Naive B cell (primary cell): ENCODE measurements at regions not wholly inside any gene's neighbourhood (a gene's known extent, or its start where the extent isn't known, plus 50 kb on each side); places are given as distances from the start of the nearest gene placed in this dataset.

Source experiments
- ATAC-seq, 2 donors: fragments of 150-1000 bp; cut with Tn5 transposase; 2 replicates each; pipeline ENCODE4 v1.10.0; 2021; ENCODE audit warnings: low read depth in 2 of 2, mild to moderate bottlenecking in 2 of 2, moderate library complexity in 2 of 2
- DNase-seq: peaks from one replicate; pipeline ENCODE4 v3.0.0; 2022
- H3K27ac Mint-ChIP-seq, 6 donors: one replicate each; pipeline ENCODE4 v1.8.0; 2020 to 2022; ENCODE audit warnings: mild to moderate bottlenecking in 6 of 6, mixed read lengths in 6 of 6, moderate library complexity in 5 of 6, inconsistent platforms in 2 of 6
- H3K27me3 Mint-ChIP-seq, 3 donors: one replicate each; pipeline ENCODE4 v1.8.0; 2021 to 2022; ENCODE audit warnings: mixed read lengths in 3 of 3, mild to moderate bottlenecking in 1 of 3
- H3K36me3 Mint-ChIP-seq, 2 donors: one replicate each; pipeline ENCODE4 v1.8.0; 2020 to 2022; ENCODE audit warnings: mixed read lengths in 2 of 2, inconsistent platforms in 1 of 2, mild to moderate bottlenecking in 1 of 2
- H3K4me1 Mint-ChIP-seq, 3 donors: one replicate each; pipeline ENCODE4 v1.8.0; 2020 to 2022; ENCODE audit warnings: mixed read lengths in 3 of 3, inconsistent platforms in 1 of 3, mild to moderate bottlenecking in 1 of 3, moderate library complexity in 1 of 3
- H3K4me3 Mint-ChIP-seq, 8 donors: one replicate each; pipeline ENCODE4 v1.8.0; 2020 to 2022; ENCODE audit warnings: mild to moderate bottlenecking in 8 of 8, mixed read lengths in 8 of 8, moderate library complexity in 8 of 8, inconsistent platforms in 2 of 8
- H3K9me3 Mint-ChIP-seq, 7 donors: one replicate each; pipeline ENCODE4 v1.8.0; 2020 to 2022; ENCODE audit warnings: mixed read lengths in 7 of 7, mild to moderate bottlenecking in 5 of 7, inconsistent platforms in 2 of 7, moderate library complexity in 1 of 7

- Mint-ChIP-seq H3K4me3 (no peak overlapping the region), H3K36me3 (no peaks in the 10 kb centered on the region), H3K4me1 (peaks cover 15 to 47% (median 18%) of the 10 kb centered on the region in 3 donors), H3K27me3 (peaks cover 0 to 7% (median 3%) of the 10 kb centered on the region in 3 donors), H3K9me3 (no peaks in the 10 kb centered on the region), H3K27ac (no peak overlapping the region)
- no peak for ATAC-seq
- DNase-seq = no peak
Measured at GRCh38 chr1:83764209-83764608, 234.7 kb downstream of the TTLL7 start.

DNA sequence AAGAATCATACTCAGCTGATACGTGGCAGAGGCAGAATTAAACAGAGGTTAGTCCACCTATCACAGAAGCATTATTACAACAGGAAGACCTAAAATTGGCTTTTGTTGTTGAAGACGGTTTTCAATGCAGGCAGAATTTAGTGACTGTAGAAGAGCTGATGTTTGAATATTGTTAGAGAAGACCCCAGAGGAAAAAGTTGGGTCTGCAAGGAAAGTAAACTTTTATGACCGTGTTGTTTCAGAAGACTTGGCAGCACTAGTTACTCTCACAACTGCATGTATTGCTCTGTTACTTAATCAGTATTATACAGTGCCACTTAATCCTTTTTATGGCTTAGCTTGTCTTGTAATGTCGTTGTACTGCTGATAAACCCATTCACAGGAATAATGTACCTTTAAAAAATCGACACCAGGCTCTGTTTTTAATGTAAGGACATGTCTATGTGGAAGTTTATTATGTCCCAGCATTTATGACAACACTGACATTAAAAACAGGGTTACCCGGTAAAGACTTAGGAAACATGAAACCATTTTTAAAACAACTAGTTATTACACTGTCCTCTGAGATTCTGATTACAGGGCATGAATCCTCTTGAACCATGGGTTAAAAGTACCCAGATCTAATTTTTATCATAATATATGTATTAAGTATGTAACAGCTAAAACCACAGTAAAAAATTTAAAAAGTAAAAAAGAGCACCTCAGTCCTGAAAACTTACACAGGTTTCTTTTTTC lies 235.4 kb downstream of the TTLL7 start:
- peaks cover 0 to 7% (median 3%) of the 10 kb centered on the region in 3 donors for H3K27me3 Mint-ChIP-seq
- ATAC-seq (no peak), DNase-seq (no peak)
- H3K27ac Mint-ChIP-seq = no peak overlapping the region
- H3K4me1 Mint-ChIP-seq = peaks cover 13 to 41% (median 18%) of the 10 kb centered on the region in 3 donors
- no peak overlapping the region for H3K4me3 Mint-ChIP-seq
- no peaks in the 10 kb centered on the region for H3K9me3 Mint-ChIP-seq
- H3K36me3 Mint-ChIP-seq = no peaks in the 10 kb centered on the region

- peaks cover 0 to 2% (median under 1%) of the 10 kb centered on the region in 3 donors for H3K27me3 Mint-ChIP-seq
- peaks cover 13 to 42% (median 18%) of the 10 kb centered on the region in 3 donors for H3K4me1 Mint-ChIP-seq
- no peak overlapping the region for H3K4me3 Mint-ChIP-seq
- peaks cover 0 to 3% of the 10 kb centered on the region in 2 donors for H3K36me3 Mint-ChIP-seq
- no peaks in the 10 kb centered on the region for H3K9me3 Mint-ChIP-seq
- no peak for DNase-seq
- no peak overlapping the region for H3K27ac Mint-ChIP-seq
- ATAC-seq = no peak
Measured at GRCh38 chr1:83762416-83762815, 236.5 kb downstream of the TTLL7 start.

DNA sequence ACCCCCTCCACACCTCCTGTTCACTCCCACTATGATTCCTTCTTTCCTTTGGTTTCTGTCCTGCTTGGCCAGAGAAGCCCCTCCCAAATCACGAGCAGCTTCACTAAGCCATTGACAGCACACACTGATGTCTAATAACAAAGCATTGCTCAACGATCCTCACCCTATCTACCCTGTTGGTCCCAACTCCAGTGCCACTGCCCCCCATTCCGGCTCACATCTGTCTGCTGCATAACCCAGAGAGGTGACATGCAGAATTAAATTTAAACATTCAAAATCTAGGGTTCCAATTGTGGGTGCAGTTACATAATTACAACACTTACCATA lies 236.9 kb downstream of the TTLL7 start:
- peak overlapping the region in 1 of 6 donors; percentile 49 for H3K27ac Mint-ChIP-seq
- H3K36me3 Mint-ChIP-seq = peaks cover 0 to 5% of the 10 kb centered on the region in 2 donors
- H3K4me1 Mint-ChIP-seq = peaks cover 13 to 45% (median 18%) of the 10 kb centered on the region in 3 donors
- H3K27me3 Mint-ChIP-seq = no peaks in the 10 kb centered on the region
- H3K4me3 Mint-ChIP-seq = peak overlapping the region in 2 of 8 donors; percentile 4 to 56
- H3K9me3 Mint-ChIP-seq = no peaks in the 10 kb centered on the region
- no peak for DNase-seq
- no peak for ATAC-seq

DNA sequence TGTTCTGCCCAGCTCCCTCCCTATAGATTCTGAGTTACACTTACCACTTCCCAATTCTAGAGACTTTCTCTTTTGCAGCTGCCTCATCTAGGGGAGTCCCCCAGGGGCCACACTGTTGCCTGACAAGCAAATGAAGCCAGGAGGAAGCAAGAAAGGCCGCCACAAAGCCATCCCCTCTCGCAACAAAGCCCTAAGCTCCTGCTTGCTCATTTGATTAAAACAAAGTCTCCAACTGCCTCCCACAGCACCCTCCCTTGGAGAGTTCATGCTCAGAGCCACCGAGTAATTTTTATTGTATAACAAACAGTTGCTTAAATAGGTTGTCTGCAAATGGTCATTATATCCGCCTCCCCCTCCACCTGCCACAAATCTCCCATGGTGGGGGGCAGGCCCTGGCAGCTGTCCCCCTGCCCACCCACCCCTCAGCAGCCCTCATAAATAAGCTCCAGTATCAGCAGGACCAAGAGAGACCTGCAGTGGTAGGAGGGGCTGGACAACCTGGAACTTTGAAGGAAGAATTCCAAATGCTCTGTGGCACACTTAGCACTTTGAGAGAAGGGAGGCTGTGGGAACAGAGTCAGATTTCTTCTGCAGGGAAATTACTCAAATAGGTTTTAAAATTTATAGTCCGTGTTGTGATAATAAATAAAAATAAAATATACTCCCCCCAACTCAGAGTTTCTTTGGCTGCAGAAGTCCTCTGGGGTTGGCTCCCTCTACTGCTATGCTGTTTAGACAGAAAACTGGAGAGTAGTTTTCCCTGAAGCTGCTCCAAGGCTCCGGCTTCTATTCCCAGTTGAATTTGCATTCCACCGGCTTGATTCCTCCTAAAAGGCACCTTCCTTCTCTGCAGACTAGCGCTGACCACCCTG lies 237.5 kb downstream of the TTLL7 start:
- peak overlapping the region in 5 of 6 donors; percentile 27 to 81 (median 63) for H3K27ac Mint-ChIP-seq
- ATAC-seq (peak; percentile 98 to 99), DNase-seq (peak; percentile 72)
- peaks cover 0 to 5% of the 10 kb centered on the region in 2 donors for H3K36me3 Mint-ChIP-seq
- peaks cover 13 to 44% (median 18%) of the 10 kb centered on the region in 3 donors for H3K4me1 Mint-ChIP-seq
- H3K9me3 Mint-ChIP-seq = no peaks in the 10 kb centered on the region
- no peaks in the 10 kb centered on the region for H3K27me3 Mint-ChIP-seq
- peak overlapping the region in 4 of 8 donors; percentile 13 to 52 (median 34) for H3K4me3 Mint-ChIP-seq

- Mint-ChIP-seq H3K9me3 (no peaks in the 10 kb centered on the region), H3K4me3 (peak overlapping the region in 3 of 8 donors; percentile 13 to 52 (median 30)), H3K27ac (peak overlapping the region in 4 of 6 donors; percentile 27 to 81 (median 78)), H3K27me3 (no peaks in the 10 kb centered on the region), H3K4me1 (peaks cover 20 to 46% (median 21%) of the 10 kb centered on the region in 3 donors), H3K36me3 (peaks cover 0 to 5% of the 10 kb centered on the region in 2 donors)
- no peak for DNase-seq
- ATAC-seq = peak; percentile 13 to 14
Measured at GRCh38 chr1:83760226-83761021, 238.5 kb downstream of the TTLL7 start.

DNA sequence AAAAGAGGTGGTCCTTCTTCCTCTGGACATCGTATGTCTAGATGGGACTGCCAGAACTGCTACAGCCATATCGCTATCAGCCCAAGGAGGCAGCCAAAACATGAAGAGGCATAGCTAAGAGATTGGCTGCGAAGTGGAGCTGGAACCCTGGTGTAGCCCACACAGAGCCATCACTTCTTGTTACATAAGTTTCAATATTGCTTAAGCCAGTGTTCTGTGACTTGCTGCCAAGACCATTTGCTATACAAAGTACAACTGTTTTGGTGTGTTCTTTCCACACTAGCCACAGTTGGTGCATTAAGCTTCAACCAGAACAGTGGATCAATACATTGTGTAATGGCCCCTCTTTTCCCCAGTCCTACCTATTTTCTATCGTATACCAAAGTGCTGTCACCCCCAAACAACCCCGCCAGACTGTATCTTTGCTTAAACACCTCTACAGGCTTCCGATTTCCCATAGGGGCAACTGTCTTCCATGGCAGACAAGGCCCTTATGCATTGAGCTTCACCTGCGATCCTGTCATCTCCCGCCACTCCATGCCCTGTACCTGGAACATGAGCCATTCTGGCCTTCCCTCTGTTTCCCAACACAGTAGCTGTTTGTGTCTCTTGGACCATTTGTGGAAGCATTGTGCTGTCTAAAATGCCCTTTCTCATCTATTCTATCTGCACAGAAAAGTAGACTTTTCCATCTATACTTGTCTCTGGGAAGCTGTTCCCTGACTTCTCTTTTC lies 241.8 kb downstream of the TTLL7 start:
- H3K4me3 Mint-ChIP-seq = no peak overlapping the region
- H3K4me1 Mint-ChIP-seq = peaks cover 19 to 42% (median 20%) of the 10 kb centered on the region in 3 donors
- peaks cover 0 to 5% of the 10 kb centered on the region in 2 donors for H3K36me3 Mint-ChIP-seq
- peak overlapping the region in 1 of 6 donors; percentile 45 for H3K27ac Mint-ChIP-seq
- DNase-seq (no peak), ATAC-seq (no peak)
- H3K27me3 Mint-ChIP-seq = no peaks in the 10 kb centered on the region
- H3K9me3 Mint-ChIP-seq = no peaks in the 10 kb centered on the region

- Mint-ChIP-seq H3K27ac (peak overlapping the region in 1 of 6 donors; percentile 69), H3K27me3 (peaks cover 0 to 8% (median 4%) of the 10 kb centered on the region in 3 donors), H3K4me1 (peaks cover 7 to 18% (median 10%) of the 10 kb centered on the region in 3 donors), H3K36me3 (peaks cover 0 to 15% of the 10 kb centered on the region in 2 donors), H3K9me3 (peaks cover 0 to 7% (median 0%) of the 10 kb centered on the region in 7 donors), H3K4me3 (no peak overlapping the region)
- no peak for DNase-seq
- ATAC-seq = no peak
Measured at GRCh38 chr1:83751602-83752001, 247.3 kb downstream of the TTLL7 start.

GRCh38 chr1:83750201-83750600 lies 248.7 kb downstream of the TTLL7 start:
- Mint-ChIP-seq H3K36me3 (peaks cover 0 to 15% of the 10 kb centered on the region in 2 donors), H3K27me3 (peaks cover 0 to 8% (median 4%) of the 10 kb centered on the region in 3 donors), H3K27ac (no peak overlapping the region), H3K9me3 (peaks cover 0 to 7% (median 0%) of the 10 kb centered on the region in 7 donors), H3K4me3 (no peak overlapping the region), H3K4me1 (peaks cover 8 to 15% (median 9%) of the 10 kb centered on the region in 3 donors)
- DNase-seq (no peak), ATAC-seq (no peak)

DNA sequence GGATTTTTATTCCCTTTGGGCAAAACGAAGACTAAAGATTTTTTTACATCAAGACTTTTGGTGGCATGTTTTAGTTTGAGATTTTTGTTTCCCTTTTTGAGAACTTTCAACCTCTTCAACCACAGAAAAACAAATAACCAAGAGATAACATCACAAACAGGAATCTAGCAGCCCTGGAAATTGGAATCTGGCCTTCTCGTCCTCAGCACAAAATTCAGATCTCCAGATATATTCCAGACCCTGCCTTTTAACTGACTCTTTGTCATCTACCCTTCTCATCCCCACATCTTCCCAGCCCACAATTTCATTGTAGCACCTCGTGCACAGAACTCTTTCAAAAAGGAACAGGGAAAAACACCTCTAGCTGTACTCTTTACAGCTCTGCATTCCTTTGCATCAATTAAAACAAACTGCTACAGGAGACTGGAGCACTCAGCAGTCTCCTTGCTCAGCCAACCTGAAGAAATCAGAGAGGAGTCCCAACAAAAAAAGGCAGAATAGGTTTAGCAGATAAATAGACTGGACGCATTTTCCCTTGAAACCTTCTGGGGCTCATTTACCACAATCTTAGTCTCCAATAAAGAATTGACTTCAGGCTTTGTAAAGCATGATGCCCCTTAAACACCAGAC lies 251.0 kb downstream of the TTLL7 start:
- H3K27ac Mint-ChIP-seq = peak overlapping the region in 1 of 6 donors; percentile 70
- H3K4me1 Mint-ChIP-seq = peaks cover 8 to 19% (median 13%) of the 10 kb centered on the region in 3 donors
- peaks cover 0 to 7% (median 0%) of the 10 kb centered on the region in 7 donors for H3K9me3 Mint-ChIP-seq
- peaks cover 0 to 15% of the 10 kb centered on the region in 2 donors for H3K36me3 Mint-ChIP-seq
- peaks cover 0 to 8% (median 4%) of the 10 kb centered on the region in 3 donors for H3K27me3 Mint-ChIP-seq
- DNase-seq (no peak), ATAC-seq (no peak)
- no peak overlapping the region for H3K4me3 Mint-ChIP-seq

DNA sequence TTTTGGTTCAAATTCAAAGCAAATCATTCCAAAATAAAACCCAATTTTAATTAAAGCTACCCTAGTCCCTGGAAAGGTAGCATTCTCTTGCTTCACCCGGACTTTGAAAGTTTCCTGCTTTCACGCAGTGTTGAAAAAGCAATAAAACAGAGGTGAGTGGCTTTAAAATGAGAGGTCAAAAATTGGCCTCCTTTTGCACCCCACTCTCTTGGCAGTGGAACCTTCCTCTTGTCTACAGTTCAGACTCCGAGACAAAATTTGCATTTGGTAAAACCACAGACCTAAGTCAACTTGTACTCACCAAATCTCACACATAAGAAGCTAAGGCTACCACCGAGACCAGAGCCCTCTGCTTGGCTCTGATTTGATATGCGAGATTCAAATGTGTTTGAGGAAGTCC lies 252.7 kb downstream of the TTLL7 start:
- H3K4me3 Mint-ChIP-seq = peak overlapping the region in 3 of 8 donors; percentile 16 to 50 (median 22)
- H3K27ac Mint-ChIP-seq = no peak overlapping the region
- H3K36me3 Mint-ChIP-seq = peaks cover 0 to 8% of the 10 kb centered on the region in 2 donors
- DNase-seq = no peak
- ATAC-seq = peak; percentile 57 to 76
- H3K9me3 Mint-ChIP-seq = peaks cover 0 to 2% (median 0%) of the 10 kb centered on the region in 7 donors
- H3K4me1 Mint-ChIP-seq = peaks cover 8 to 30% (median 13%) of the 10 kb centered on the region in 3 donors
- peaks cover 0 to 4% (median 2%) of the 10 kb centered on the region in 3 donors for H3K27me3 Mint-ChIP-seq

DNA sequence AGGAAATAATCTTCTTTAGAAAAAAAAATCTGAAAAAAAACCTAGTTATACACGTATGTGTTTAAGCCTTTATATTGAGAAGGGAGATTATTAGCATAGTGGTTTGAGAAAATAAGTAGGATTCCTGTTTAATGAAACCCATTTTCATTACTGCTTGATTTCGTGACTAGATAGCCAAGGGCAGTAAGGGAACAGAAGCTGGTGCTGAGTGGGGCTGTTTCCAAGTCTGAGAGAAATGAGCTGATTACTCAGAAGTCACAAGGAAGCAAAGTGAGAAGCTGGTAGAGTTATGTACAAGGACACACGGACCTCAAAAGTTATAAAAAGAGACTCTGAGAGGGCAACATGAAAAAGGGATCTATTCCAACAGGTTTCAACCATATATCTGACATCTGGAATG lies 256.5 kb downstream of the TTLL7 start:
- ATAC-seq = no peak
- peaks cover 0 to 4% (median 0%) of the 10 kb centered on the region in 7 donors for H3K9me3 Mint-ChIP-seq
- no peak overlapping the region for H3K27ac Mint-ChIP-seq
- H3K4me1 Mint-ChIP-seq = peaks cover 8 to 30% (median 13%) of the 10 kb centered on the region in 3 donors
- no peak for DNase-seq
- H3K36me3 Mint-ChIP-seq = no peaks in the 10 kb centered on the region
- H3K27me3 Mint-ChIP-seq = no peaks in the 10 kb centered on the region
- no peak overlapping the region for H3K4me3 Mint-ChIP-seq
